AG10803 (cell line): ENCODE measurements at regions not wholly inside any gene's neighbourhood (a gene's known extent, or its start where the extent isn't known, plus 50 kb on each side); places are given as distances from the start of the nearest gene placed in this dataset.

Source experiments
- DNase-seq: peaks from one replicate; pipeline ENCODE4 v3.0.0; 2010; ENCODE audit warnings: low read depth
- H3K4me3 ChIP-seq: 2 replicates; pipeline ENCODE4 v1.5.1; 2011; ENCODE audit warnings: mild to moderate bottlenecking, low read length, control low read depth
- TF ChIP-seq, protein P1 (sequence below): conservative IDR thresholded peaks from 2 replicates; pipeline ENCODE4 v1.5.1; 2011; ENCODE audit warnings: mild to moderate bottlenecking, low read length, control low read depth, inconsistent platforms

- no peak for DNase-seq
- TF ChIP-seq, protein P1, sequence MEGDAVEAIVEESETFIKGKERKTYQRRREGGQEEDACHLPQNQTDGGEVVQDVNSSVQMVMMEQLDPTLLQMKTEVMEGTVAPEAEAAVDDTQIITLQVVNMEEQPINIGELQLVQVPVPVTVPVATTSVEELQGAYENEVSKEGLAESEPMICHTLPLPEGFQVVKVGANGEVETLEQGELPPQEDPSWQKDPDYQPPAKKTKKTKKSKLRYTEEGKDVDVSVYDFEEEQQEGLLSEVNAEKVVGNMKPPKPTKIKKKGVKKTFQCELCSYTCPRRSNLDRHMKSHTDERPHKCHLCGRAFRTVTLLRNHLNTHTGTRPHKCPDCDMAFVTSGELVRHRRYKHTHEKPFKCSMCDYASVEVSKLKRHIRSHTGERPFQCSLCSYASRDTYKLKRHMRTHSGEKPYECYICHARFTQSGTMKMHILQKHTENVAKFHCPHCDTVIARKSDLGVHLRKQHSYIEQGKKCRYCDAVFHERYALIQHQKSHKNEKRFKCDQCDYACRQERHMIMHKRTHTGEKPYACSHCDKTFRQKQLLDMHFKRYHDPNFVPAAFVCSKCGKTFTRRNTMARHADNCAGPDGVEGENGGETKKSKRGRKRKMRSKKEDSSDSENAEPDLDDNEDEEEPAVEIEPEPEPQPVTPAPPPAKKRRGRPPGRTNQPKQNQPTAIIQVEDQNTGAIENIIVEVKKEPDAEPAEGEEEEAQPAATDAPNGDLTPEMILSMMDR: no peak
- H3K4me3 ChIP-seq: no peak overlapping the region
Measured at GRCh38 chr1:94674876-94675275, 133.3 kb upstream of the F3 start.

GRCh38 chr1:94672934-94673333, 131.4 kb upstream of the F3 start:
- no peak overlapping the region for H3K4me3 ChIP-seq
- TF ChIP-seq, protein P1: no peak
- DNase-seq: peak; percentile 89

GRCh38 chr1:94672001-94672400, 130.4 kb upstream of the F3 start:
- TF ChIP-seq, protein P1: no peak
- H3K4me3 ChIP-seq: no peak overlapping the region
- DNase-seq: peak; percentile 38

DNA sequence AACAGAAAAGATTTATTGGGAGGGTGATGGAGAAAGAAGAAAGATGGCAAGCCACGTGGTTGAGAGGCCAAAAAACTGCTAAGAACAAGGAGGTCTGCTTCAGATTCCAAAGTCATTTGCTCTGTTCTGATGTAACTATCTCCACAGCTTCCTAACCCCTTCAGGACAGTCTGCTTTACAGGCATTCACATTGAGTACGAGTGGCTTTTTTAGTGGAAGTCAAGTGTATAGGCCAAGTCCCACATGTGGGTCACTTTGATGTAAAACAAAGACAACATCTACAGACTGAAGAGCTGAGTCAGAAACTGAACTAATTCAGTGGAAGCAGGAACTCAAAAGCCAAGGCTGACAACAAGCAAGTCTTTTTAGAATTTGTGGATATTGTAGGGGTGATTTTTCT, 128.7 kb upstream of the F3 start:
- no peak for DNase-seq
- H3K4me3 ChIP-seq: no peak overlapping the region
- TF ChIP-seq, protein P1: no peak

DNA sequence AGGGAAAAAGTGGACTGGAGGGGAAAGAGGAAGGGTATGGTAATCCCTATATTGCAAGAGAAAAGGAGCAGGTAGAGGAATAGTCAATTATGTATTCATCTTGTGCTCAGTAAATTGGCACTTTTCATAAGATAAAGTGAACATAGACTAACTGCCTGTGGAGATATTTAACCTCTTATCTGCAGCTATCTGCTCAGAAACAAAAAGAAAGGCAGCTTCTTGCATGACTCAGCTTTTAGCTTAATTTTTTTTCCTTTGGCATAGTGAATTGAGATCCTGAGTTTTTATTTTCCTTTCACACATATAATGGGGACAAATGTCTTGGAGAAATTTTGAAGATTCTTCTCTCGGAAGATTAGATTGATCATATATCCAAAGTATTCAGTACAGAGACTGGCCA, 127.6 kb upstream of the F3 start:
- no peak for DNase-seq
- no peak overlapping the region for H3K4me3 ChIP-seq
- TF ChIP-seq, protein P1: no peak

DNA sequence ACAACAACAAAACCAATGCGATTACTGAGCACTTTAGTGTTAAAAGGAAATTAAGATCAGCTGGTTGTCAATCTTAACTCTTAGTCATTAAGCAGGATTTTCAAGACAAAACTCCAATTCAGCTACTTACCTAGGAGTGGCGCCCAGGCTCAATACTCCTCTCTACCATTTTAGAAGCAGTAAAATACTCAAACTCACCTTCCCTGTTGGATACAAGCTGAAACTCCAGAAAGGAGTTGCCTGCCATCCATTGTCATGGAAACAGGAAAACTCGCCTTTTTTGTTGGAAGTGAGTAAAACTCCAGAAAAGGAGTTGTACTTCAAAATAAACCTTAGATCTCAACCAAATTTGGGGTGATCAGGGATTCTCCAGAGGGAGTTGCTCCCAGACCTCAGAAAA, 127.0 kb upstream of the F3 start:
- TF ChIP-seq, protein P1: no peak
- no peak for DNase-seq
- no peak overlapping the region for H3K4me3 ChIP-seq

GRCh38 chr1:94667818-94668217, 126.3 kb upstream of the F3 start:
- no peak for DNase-seq
- TF ChIP-seq, protein P1: no peak
- no peak overlapping the region for H3K4me3 ChIP-seq
